ENCODE measurements at regions not wholly inside any gene's neighbourhood (a gene's known extent, or its start where the extent isn't known, plus 50 kb on each side); places are given as distances from the start of the nearest gene placed in this dataset.

DNA sequence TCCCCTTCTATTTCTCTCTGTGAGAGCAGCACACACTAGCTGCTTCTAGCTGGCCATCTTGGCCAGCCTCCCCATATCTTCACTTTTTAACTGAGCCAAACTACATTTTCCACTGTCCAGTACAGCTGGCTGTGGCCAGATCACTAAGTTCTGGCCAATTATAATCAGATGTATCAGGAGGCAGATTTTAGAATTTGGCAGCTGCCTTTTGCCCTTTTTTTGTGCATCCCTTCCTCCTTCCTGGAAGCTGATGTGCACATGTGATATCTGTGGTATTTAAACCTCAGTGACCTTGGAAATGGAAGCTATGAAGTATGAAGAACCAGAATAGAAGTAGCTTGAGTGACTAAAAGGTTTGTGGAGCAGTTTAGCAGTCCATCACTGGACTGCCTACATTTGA is 49.8 kb upstream of the ANO6 start:
- Mint-ChIP-seq H3K4me1 (ENCODE audit: low read depth) (no peaks in the 10 kb centered on the region), H3K27me3 (ENCODE audit: insufficient read depth) (peaks cover 19% of the 10 kb centered on the region), H3K36me3 (ENCODE audit: low read depth) (peaks cover 2% of the 10 kb centered on the region), H3K4me3 (no peak overlapping the region), H3K9me3 (peaks cover 8% of the 10 kb centered on the region), H3K27ac (no peak overlapping the region)
- DNase-seq (ENCODE audit: low spot score), result no peak
- intact Hi-C loops (cut with micrococcal nuclease), result no loop called here
